Epithelial cell of esophagus (primary cell): ENCODE measurements at regions not wholly inside any gene's neighbourhood (a gene's known extent, or its start where the extent isn't known, plus 50 kb on each side); places are given as distances from the start of the nearest gene placed in this dataset.

Source experiments
- DNase-seq: peaks from one replicate; pipeline ENCODE4 v3.0.0; 2010; ENCODE audit warnings: low read depth
- H3K4me3 ChIP-seq: 2 replicates; pipeline ENCODE4 v1.5.1; 2011; ENCODE audit warnings: mild to moderate bottlenecking, low read length, control low read depth
- CTCF ChIP-seq: IDR thresholded peaks from 2 replicates; pipeline ENCODE4 v1.5.1; 2011; ENCODE audit warnings: low read depth, mild to moderate bottlenecking, low read length, control low read depth, inconsistent platforms; ENCODE audit not compliant: insufficient read depth; ENCODE audit errors: missing control alignments

DNA sequence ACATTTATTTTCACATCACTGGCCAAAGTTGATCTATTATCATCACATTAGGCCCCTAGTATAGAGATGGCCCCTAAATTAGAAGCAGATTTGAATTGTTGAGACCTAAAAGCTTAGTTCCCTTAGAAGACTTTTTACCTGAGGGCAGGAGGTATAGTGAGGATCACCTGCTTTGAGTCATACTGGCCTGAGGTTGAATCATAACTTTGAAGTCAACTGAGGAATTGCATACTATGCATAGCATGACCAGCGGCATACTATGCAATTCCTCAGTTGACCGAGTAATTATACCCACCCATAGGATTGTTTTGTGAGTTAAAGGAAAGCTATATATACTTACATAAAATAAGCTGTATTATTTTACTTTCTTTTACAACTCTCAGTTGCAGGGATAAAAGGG, 50.3 kb upstream of the DPH5 start:
- no peak overlapping the region for H3K4me3 ChIP-seq
- DNase-seq = peak; percentile 75
- TF ChIP-seq CTCF = no peak
